Tibial nerve (tissue), 4 donors: ENCODE measurements at regions not wholly inside any gene's neighbourhood (a gene's known extent, or its start where the extent isn't known, plus 50 kb on each side); places are given as distances from the start of the nearest gene placed in this dataset.

Experiments used
- DNase-seq, 2 donors: peaks; one replicate each; pipeline ENCODE4 v3.0.0-alpha.2; 2019; ENCODE audit warnings: low spot score in 2 of 2
- H3K27ac ChIP-seq, 4 donors: fragments of 200-600 bp; sonication (generic) in 3 of 4; one replicate each; pipeline ENCODE4 v1.5.1; 2017 to 2019; ENCODE audit warnings: mild to moderate bottlenecking in 1 of 4
- H3K27me3 ChIP-seq, 2 donors: fragments of 200-600 bp; sonication (generic) in 1 of 2; one replicate each; pipeline versions ENCODE4 v1.5.1 to v1.6.0; 2017 to 2019
- H3K36me3 ChIP-seq, 3 donors: fragments of 200-600 bp; sonication (generic); one replicate each; pipeline ENCODE4 v1.5.1; 2018 to 2019
- H3K4me1 ChIP-seq, 4 donors: fragments of 200-600 bp; sonication (generic) in 3 of 4; one replicate each; pipeline ENCODE4 v1.5.1; 2017 to 2019
- H3K4me3 ChIP-seq, 4 donors: fragments of 200-600 bp; sonication (generic) in 3 of 4; one replicate each; pipeline ENCODE4 v1.5.1; 2017 to 2019; ENCODE audit warnings: mild to moderate bottlenecking in 1 of 4, moderate library complexity in 1 of 4
- H3K9me3 ChIP-seq, 4 donors: fragments of 200-600 bp; sonication (generic) in 3 of 4; one replicate each; pipeline ENCODE4 v1.5.1; 2017 to 2019
- CTCF ChIP-seq, 5 experiments: fragments of 200-600 bp in 3 of 5; fragments of 450-650 bp in 2 of 5; sonication (generic) in 3 of 5; IDR thresholded peaks; one replicate each; pipeline ENCODE4 v1.5.1; 2016 to 2019; ENCODE audit warnings: antibody characterized with exemption in 5 of 5, mild to moderate bottlenecking in 3 of 5, moderate library complexity in 2 of 5
- EP300 ChIP-seq, 2 donors: sonication (generic); formaldehyde crosslinking; IDR thresholded peaks; one replicate each; pipeline ENCODE4 v1.6.1; 2017; ENCODE audit warnings: antibody characterized with exemption in 2 of 2, mild to moderate bottlenecking in 1 of 2
- POLR2A ChIP-seq, 2 donors: fragments of 450-650 bp; IDR thresholded peaks; one replicate each; pipeline ENCODE4 v1.6.1; 2017; ENCODE audit warnings: antibody characterized with exemption in 2 of 2, mild to moderate bottlenecking in 2 of 2, moderate library complexity in 2 of 2
- WGBS, 2 donors: methylation state at CpG; one replicate each; pipeline ENCODE4 v1.1.5; 2018; 5-methylcytosine and 5-hydroxymethylcytosine counted together

GRCh38 chr11:128246810-128247594, 340.4 kb downstream of the ETS1 start:
- Histone ChIP-seq H3K4me3 (no peak overlapping the region), H3K9me3 (no peaks in the 10 kb centered on the region), H3K27ac (peak overlapping the region in 1 of 4 donors; percentile 41), H3K27me3 (no peaks in the 10 kb centered on the region), H3K4me1 (peaks cover 0 to 12% (median 0%) of the 10 kb centered on the region in 4 donors), H3K36me3 (no peaks in the 10 kb centered on the region)
- WGBS, 2 donors = 63 to 65% methylated on average over 6 of the region's 6 CpGs
- peak in 1 of 2 donors; percentile 58 for TF ChIP-seq EP300 (IDR thresholded peaks at IDR 0.05)
- no peak for TF ChIP-seq POLR2A (IDR thresholded peaks at IDR 0.05)
- no peak for TF ChIP-seq CTCF (IDR thresholded peaks at IDR 0.05)
- peak in 1 of 2 donors; percentile 44 for DNase-seq

GRCh38 chr11:128246364-128246801, 341.0 kb downstream of the ETS1 start:
- Histone ChIP-seq H3K27ac (peak overlapping the region in 1 of 4 donors; percentile 41), H3K4me3 (no peak overlapping the region), H3K36me3 (no peaks in the 10 kb centered on the region), H3K4me1 (peaks cover 0 to 12% (median 0%) of the 10 kb centered on the region in 4 donors), H3K9me3 (no peaks in the 10 kb centered on the region), H3K27me3 (no peaks in the 10 kb centered on the region)
- 45 to 52% methylated on average over 8 of the region's 8 CpGs for WGBS, 2 donors
- DNase-seq = no peak
- no peak for TF ChIP-seq CTCF (IDR thresholded peaks at IDR 0.05)
- no peak for TF ChIP-seq EP300 (IDR thresholded peaks at IDR 0.05)
- no peak for TF ChIP-seq POLR2A (IDR thresholded peaks at IDR 0.05)

- Histone ChIP-seq H3K27me3 (no peaks in the 10 kb centered on the region), H3K4me3 (no peak overlapping the region), H3K27ac (no peak overlapping the region), H3K4me1 (peaks cover 0 to 17% (median 0%) of the 10 kb centered on the region in 4 donors), H3K9me3 (no peaks in the 10 kb centered on the region), H3K36me3 (no peaks in the 10 kb centered on the region)
- no peak for DNase-seq
- WGBS, 2 donors = 87 to 91% methylated on average over 5 of the region's 5 CpGs
- TF ChIP-seq POLR2A (IDR thresholded peaks at IDR 0.05) (no peak), CTCF (IDR thresholded peaks at IDR 0.05) (no peak), EP300 (IDR thresholded peaks at IDR 0.05) (no peak)
These were observed 342.5 kb downstream of the ETS1 start for GRCh38 chr11:128244871-128245270.

GRCh38 chr11:128242451-128242850, 344.9 kb downstream of the ETS1 start:
- DNase-seq = no peak
- H3K27ac ChIP-seq = no peak overlapping the region
- TF ChIP-seq EP300 (IDR thresholded peaks at IDR 0.05) (no peak), POLR2A (IDR thresholded peaks at IDR 0.05) (no peak), CTCF (IDR thresholded peaks at IDR 0.05) (no peak)
- peaks cover 0 to 17% (median 0%) of the 10 kb centered on the region in 4 donors for H3K4me1 ChIP-seq
- 94 to 100% methylated on average over 1 of the region's 1 CpG for WGBS, 2 donors
- no peak overlapping the region for H3K4me3 ChIP-seq
- no peaks in the 10 kb centered on the region for H3K9me3 ChIP-seq
- H3K27me3 ChIP-seq = no peaks in the 10 kb centered on the region
- H3K36me3 ChIP-seq = no peaks in the 10 kb centered on the region

- TF ChIP-seq EP300 (IDR thresholded peaks at IDR 0.05) = peak in 1 of 2 donors; percentile 45
- TF ChIP-seq CTCF (IDR thresholded peaks at IDR 0.05) = no peak
- no peak for TF ChIP-seq POLR2A (IDR thresholded peaks at IDR 0.05)
- no peaks in the 10 kb centered on the region for H3K27me3 ChIP-seq
- no peaks in the 10 kb centered on the region for H3K36me3 ChIP-seq
- no peak overlapping the region for H3K4me3 ChIP-seq
- WGBS, 2 donors = 22 to 34% methylated on average over 6 of the region's 6 CpGs
- no peaks in the 10 kb centered on the region for H3K9me3 ChIP-seq
- H3K27ac ChIP-seq = no peak overlapping the region
- H3K4me1 ChIP-seq = peaks cover 0 to 5% (median 0%) of the 10 kb centered on the region in 4 donors
- DNase-seq = no peak
These were observed 346.8 kb downstream of the ETS1 start for GRCh38 chr11:128240546-128240945.
